Activated naive CD8-positive, alpha-beta T cell treated with anti-CD3 and anti-CD28 coated beads, Interleukin-2, amount 50 U/mL, for 16 hours (primary cell): ENCODE measurements at regions not wholly inside any gene's neighbourhood (a gene's known extent, or its start where the extent isn't known, plus 50 kb on each side); places are given as distances from the start of the nearest gene placed in this dataset.
A peak's percentile ranks its signal among the peaks of the same experiment; 100 is the strongest.
"Not testable (repeated sequence)": the region's sequence is repeated elsewhere in the genome, so short reads cannot be mapped to it uniquely, and the experiment has no call there.

Experiments
- DNase-seq: peaks from one replicate; pipeline ENCODE4 v3.0.0-alpha.2; 2020; ENCODE audit warnings: low read depth, low spot score

GRCh38 chrX:39277685-39278390, 476.6 kb downstream of the MID1IP1 start:
- not testable (repeated sequence) for DNase-seq

- DNase-seq: no peak
Observed at GRCh38 chrX:39283239-39283638, 482.0 kb downstream of the MID1IP1 start.

GRCh38 chrX:39288592-39288991, 487.3 kb downstream of the MID1IP1 start:
- no peak for DNase-seq

GRCh38 chrX:39289827-39290226, 488.6 kb downstream of the MID1IP1 start:
- DNase-seq: no peak

- DNase-seq: no peak
Observed at GRCh38 chrX:39293203-39293602, 491.9 kb downstream of the MID1IP1 start.

- no peak for DNase-seq
Observed at GRCh38 chrX:39296472-39296871, 495.2 kb downstream of the MID1IP1 start.

- DNase-seq: no peak
Observed at GRCh38 chrX:39298821-39299220, 497.6 kb downstream of the MID1IP1 start.

GRCh38 chrX:39299615-39300014, 498.4 kb downstream of the MID1IP1 start:
- no peak for DNase-seq

GRCh38 chrX:39301036-39301435, 499.8 kb downstream of the MID1IP1 start:
- DNase-seq: no peak

- DNase-seq: no peak
Observed at GRCh38 chrX:39302838-39303237, 501.6 kb downstream of the MID1IP1 start.

GRCh38 chrX:39304746-39305145, 503.5 kb downstream of the MID1IP1 start:
- no peak for DNase-seq

- DNase-seq: no peak
Observed at GRCh38 chrX:39307488-39307887, 506.2 kb downstream of the MID1IP1 start.

- DNase-seq: no peak
Observed at GRCh38 chrX:39308126-39308525, 506.9 kb downstream of the MID1IP1 start.

- peak; percentile 30 for DNase-seq
Observed at GRCh38 chrX:39309018-39309635, 507.9 kb downstream of the MID1IP1 start.

GRCh38 chrX:39309721-39310152, 508.5 kb downstream of the MID1IP1 start:
- no peak for DNase-seq

GRCh38 chrX:39310891-39311290, 509.6 kb downstream of the MID1IP1 start:
- DNase-seq: no peak

GRCh38 chrX:39311646-39312045, 510.4 kb downstream of the MID1IP1 start:
- no peak for DNase-seq

GRCh38 chrX:39313146-39313545, 511.9 kb downstream of the MID1IP1 start:
- DNase-seq: no peak

GRCh38 chrX:39318506-39319343, 517.5 kb downstream of the MID1IP1 start:
- no peak for DNase-seq

GRCh38 chrX:39320165-39320564, 518.9 kb downstream of the MID1IP1 start:
- DNase-seq: no peak

- no peak for DNase-seq
Observed at GRCh38 chrX:39322496-39322895, 521.2 kb downstream of the MID1IP1 start.

GRCh38 chrX:39324233-39324930, 523.1 kb downstream of the MID1IP1 start:
- DNase-seq: no peak
